GM20000 (cell line): ENCODE measurements at regions not wholly inside any gene's neighbourhood (a gene's known extent, or its start where the extent isn't known, plus 50 kb on each side); places are given as distances from the start of the nearest gene placed in this dataset.

Experiments used
- DNase-seq: peaks from one replicate; pipeline ENCODE4 v3.0.0; 2012; ENCODE audit warnings: low spot score
- TF ChIP-seq, protein P1 (sequence below): IDR thresholded peaks from 2 replicates; pipeline ENCODE4 v1.5.1; 2012; ENCODE audit warnings: mild to moderate bottlenecking, control low read depth; ENCODE audit errors: extremely low read depth, missing control alignments

GRCh38 chr20:23299673-23300050 is 50.9 kb upstream of the NXT1 start:
- TF ChIP-seq, protein P1, sequence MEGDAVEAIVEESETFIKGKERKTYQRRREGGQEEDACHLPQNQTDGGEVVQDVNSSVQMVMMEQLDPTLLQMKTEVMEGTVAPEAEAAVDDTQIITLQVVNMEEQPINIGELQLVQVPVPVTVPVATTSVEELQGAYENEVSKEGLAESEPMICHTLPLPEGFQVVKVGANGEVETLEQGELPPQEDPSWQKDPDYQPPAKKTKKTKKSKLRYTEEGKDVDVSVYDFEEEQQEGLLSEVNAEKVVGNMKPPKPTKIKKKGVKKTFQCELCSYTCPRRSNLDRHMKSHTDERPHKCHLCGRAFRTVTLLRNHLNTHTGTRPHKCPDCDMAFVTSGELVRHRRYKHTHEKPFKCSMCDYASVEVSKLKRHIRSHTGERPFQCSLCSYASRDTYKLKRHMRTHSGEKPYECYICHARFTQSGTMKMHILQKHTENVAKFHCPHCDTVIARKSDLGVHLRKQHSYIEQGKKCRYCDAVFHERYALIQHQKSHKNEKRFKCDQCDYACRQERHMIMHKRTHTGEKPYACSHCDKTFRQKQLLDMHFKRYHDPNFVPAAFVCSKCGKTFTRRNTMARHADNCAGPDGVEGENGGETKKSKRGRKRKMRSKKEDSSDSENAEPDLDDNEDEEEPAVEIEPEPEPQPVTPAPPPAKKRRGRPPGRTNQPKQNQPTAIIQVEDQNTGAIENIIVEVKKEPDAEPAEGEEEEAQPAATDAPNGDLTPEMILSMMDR = no peak
- DNase-seq = no peak

DNA sequence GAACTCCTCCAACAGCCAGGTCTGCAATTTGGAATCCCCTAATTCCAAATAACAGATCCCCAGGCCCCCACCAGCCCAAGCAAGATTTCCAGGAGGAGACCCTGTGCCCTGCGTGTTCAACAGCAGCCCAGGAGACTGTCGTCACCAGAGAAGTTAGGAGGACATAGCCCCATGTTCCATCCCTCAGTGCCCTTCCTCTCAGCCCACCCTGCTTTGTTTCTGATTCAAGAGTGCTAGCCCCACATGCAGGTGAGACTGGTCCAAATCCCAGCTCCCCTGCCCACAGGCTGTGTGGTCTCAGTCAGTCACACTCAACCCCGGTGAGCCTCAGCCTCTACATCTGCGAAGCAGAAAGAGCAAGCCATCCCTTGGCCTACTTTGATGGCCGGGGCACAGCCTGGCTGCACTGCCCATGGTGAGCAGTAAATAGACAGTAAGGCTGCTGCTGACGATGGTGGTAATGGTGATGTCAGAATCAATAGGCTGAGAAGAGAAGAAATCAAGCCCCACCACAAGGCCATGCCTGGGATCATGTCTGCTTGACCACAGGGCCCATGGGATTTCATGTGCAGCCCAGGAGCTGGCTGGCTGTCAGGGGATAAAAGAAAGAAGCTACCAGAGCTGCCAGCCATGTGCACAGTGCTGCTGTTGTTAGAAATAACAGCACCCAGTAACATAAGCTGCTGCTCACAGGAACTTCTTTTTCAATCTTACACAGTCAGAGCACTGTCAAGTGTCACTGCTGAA is 51.5 kb upstream of the NXT1 start:
- DNase-seq = no peak
- TF ChIP-seq, protein P1 = no peak

GRCh38 chr20:23298155-23298554 is 52.4 kb upstream of the NXT1 start:
- TF ChIP-seq, protein P1 = no peak
- no peak for DNase-seq

GRCh38 chr20:23296841-23297701 is 53.5 kb upstream of the NXT1 start:
- DNase-seq = no peak
- TF ChIP-seq, protein P1 = no peak

DNA sequence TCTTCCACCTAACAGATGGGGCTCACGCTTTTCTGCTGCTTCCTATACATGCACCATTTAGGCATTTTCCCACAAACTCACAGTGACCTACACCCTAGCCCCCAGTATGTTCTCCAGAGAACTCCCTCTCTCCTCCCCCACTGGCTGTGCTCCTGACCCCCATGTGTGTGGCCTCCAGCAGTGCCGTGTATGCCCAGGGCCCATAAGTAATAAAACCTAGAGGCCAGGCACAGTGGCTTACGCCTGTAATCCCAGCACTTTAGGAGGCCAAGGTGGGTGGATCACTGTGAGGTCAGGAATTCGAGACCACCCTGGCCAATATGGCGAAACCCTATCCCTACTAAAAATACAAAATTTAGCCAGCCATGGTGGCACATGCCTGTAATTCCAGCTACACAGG is 54.7 kb upstream of the NXT1 start:
- TF ChIP-seq, protein P1 = no peak

GRCh38 chr20:23294671-23295070 is 55.9 kb upstream of the NXT1 start:
- TF ChIP-seq, protein P1 = no peak
- DNase-seq = no peak

More for the DNA sequence above, 54.7 kb upstream of the NXT1 start:
- no peak for DNase-seq

DNA sequence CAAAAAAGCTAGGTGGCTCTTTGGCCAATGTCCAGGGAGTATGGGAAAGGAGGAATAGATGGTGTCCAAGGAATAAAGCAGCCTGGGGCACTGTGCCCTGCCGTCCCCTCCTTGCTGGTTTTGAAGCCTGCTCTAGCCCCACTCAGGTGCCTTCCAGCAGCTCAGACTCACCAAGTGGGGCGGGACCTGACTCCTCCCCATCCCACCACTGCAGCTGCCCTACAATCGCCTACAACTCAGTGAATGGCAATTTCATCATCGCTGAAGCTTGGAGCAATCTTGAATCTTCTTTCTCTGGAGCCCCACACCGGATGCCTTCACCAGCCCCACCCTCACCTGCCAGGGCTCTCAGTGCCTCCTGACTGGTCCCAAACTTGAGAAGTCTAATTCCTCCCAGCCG is 56.4 kb upstream of the NXT1 start:
- DNase-seq = no peak
- TF ChIP-seq, protein P1 = no peak
